Mucosa of descending colon (tissue), 3 donors: ENCODE measurements at regions not wholly inside any gene's neighbourhood (a gene's known extent, or its start where the extent isn't known, plus 50 kb on each side); places are given as distances from the start of the nearest gene placed in this dataset.

ENCODE experiments used
- ATAC-seq: fragments of 200-7000 bp; cut with Tn5 transposase; one replicate; pipeline ENCODE4 v1.9.1; 2020; ENCODE audit warnings: mild to moderate bottlenecking, moderate library complexity
- DNase-seq, 3 donors: peaks; one replicate each; pipeline ENCODE4 v3.0.0-alpha.2; 2020
- H3K36me3 ChIP-seq: fragments of 200-600 bp; one replicate; pipeline ENCODE4 v1.8.0; 2021; ENCODE audit warnings: low read depth, mild to moderate bottlenecking
- H3K4me1 ChIP-seq: fragments of 200-600 bp; one replicate; pipeline ENCODE4 v1.8.0; 2021; ENCODE audit warnings: low read depth, mild to moderate bottlenecking
- H3K4me3 ChIP-seq: fragments of 200-600 bp; one replicate; pipeline ENCODE4 v1.8.0; 2021; ENCODE audit warnings: mild to moderate bottlenecking
- H3K9me3 ChIP-seq: fragments of 200-600 bp; one replicate; pipeline ENCODE4 v1.8.0; 2021; ENCODE audit warnings: mild to moderate bottlenecking
- intact Hi-C, 2 donors: fragments of 100-400 bp; cut with DNase I in 1 of 2; cut with micrococcal nuclease in 1 of 2; formaldehyde crosslinking; loops; one replicate each; pipeline versions ENCODE4 v1.11.0 to v1.11.1; 2022; cut with DNase I, micrococcal nuclease
- TF ChIP-seq, protein P1 (sequence below): fragments of 200-600 bp; IDR thresholded peaks from one replicate; pipeline ENCODE4 v1.8.0; 2022; ENCODE audit warnings: antibody characterized with exemption, mild to moderate bottlenecking
- donor health status: DM: no; HTN: no; CAD: no; lungs with moderate emphysema.
- donor health status: DM: no; HTN: no; CAD: no.
- donor health status: DM: no; HTN: yes; CAD: no.

GRCh38 chr1:208885060-208885459, 640.9 kb upstream of the PLXNA2 start:
- Histone ChIP-seq H3K4me3 (no peak overlapping the region), H3K9me3 (no peaks in the 10 kb centered on the region), H3K36me3 (no peaks in the 10 kb centered on the region), H3K4me1 (no peaks in the 10 kb centered on the region)
- intact Hi-C loops, result no loop called here
- TF ChIP-seq, protein P1, sequence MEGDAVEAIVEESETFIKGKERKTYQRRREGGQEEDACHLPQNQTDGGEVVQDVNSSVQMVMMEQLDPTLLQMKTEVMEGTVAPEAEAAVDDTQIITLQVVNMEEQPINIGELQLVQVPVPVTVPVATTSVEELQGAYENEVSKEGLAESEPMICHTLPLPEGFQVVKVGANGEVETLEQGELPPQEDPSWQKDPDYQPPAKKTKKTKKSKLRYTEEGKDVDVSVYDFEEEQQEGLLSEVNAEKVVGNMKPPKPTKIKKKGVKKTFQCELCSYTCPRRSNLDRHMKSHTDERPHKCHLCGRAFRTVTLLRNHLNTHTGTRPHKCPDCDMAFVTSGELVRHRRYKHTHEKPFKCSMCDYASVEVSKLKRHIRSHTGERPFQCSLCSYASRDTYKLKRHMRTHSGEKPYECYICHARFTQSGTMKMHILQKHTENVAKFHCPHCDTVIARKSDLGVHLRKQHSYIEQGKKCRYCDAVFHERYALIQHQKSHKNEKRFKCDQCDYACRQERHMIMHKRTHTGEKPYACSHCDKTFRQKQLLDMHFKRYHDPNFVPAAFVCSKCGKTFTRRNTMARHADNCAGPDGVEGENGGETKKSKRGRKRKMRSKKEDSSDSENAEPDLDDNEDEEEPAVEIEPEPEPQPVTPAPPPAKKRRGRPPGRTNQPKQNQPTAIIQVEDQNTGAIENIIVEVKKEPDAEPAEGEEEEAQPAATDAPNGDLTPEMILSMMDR, result no peak
- DNase-seq (no peak), ATAC-seq (no peak)

DNA sequence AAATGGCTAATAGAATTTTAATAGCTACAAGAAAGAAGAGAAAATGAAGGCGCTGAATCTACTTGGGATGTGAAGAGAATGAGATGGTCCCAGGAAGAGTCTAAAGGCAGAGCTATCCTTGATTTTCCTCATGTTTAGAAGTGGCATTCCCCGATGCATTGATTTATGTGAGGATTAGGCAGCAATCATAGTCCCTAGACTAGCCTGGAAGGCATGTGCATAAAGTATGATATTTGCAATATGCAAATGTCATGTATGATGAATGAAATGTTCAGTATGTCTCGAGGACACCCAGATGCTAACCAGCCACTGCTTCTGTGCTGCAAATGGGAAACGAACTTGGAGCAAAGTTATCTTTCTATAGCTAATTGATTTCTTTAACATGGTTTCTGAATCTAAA, 641.5 kb upstream of the PLXNA2 start:
- H3K4me3 ChIP-seq, result no peak overlapping the region
- no peaks in the 10 kb centered on the region for H3K9me3 ChIP-seq
- ATAC-seq (no peak), DNase-seq (no peak)
- TF ChIP-seq, protein P1, result no peak
- intact Hi-C loops, result no loop called here
- no peaks in the 10 kb centered on the region for H3K4me1 ChIP-seq
- no peaks in the 10 kb centered on the region for H3K36me3 ChIP-seq

GRCh38 chr1:208888376-208888775, 644.2 kb upstream of the PLXNA2 start:
- intact Hi-C loops, result no loop called here
- no peaks in the 10 kb centered on the region for H3K4me1 ChIP-seq
- no peaks in the 10 kb centered on the region for H3K36me3 ChIP-seq
- no peak for ATAC-seq
- TF ChIP-seq, protein P1, result no peak
- H3K4me3 ChIP-seq, result no peak overlapping the region
- no peaks in the 10 kb centered on the region for H3K9me3 ChIP-seq
- no peak for DNase-seq

DNA sequence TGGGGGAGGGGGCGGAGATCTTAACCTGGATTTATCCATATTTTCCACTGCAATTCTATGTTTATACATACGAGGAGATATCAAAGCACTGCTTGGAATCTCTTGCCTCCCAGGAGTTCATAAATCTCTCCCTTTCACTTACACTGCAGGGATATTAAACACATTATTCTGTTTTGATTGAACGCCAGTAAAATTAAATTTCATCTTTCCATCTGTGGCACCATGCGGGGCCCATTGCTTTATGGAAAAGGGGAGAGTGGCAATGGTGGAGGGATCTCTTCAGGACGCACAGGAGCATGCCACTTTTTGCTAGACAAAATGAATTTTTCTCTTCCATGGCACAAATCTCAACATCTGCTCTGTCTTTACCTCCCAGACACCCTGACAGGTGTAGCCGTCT, 648.0 kb upstream of the PLXNA2 start:
- intact Hi-C loops, result no loop called here
- no peak overlapping the region for H3K4me3 ChIP-seq
- no peaks in the 10 kb centered on the region for H3K9me3 ChIP-seq
- H3K36me3 ChIP-seq, result no peaks in the 10 kb centered on the region
- H3K4me1 ChIP-seq, result no peaks in the 10 kb centered on the region
- DNase-seq, result no peak
- TF ChIP-seq, protein P1, result no peak
- ATAC-seq, result no peak

- DNase-seq, result no peak
- TF ChIP-seq, protein P1, result no peak
- H3K36me3 ChIP-seq, result no peaks in the 10 kb centered on the region
- no peaks in the 10 kb centered on the region for H3K4me1 ChIP-seq
- no peak for ATAC-seq
- intact Hi-C loops, result no loop called here
- no peak overlapping the region for H3K4me3 ChIP-seq
- no peaks in the 10 kb centered on the region for H3K9me3 ChIP-seq
These were observed 649.1 kb upstream of the PLXNA2 start for GRCh38 chr1:208893251-208893650.

GRCh38 chr1:208895181-208895580, 651.0 kb upstream of the PLXNA2 start:
- no peak overlapping the region for H3K4me3 ChIP-seq
- H3K9me3 ChIP-seq, result no peaks in the 10 kb centered on the region
- no peaks in the 10 kb centered on the region for H3K36me3 ChIP-seq
- TF ChIP-seq, protein P1, result no peak
- intact Hi-C loops, result no loop called here
- no peaks in the 10 kb centered on the region for H3K4me1 ChIP-seq
- ATAC-seq (no peak), DNase-seq (no peak)
